GM19023 (cell line): ENCODE measurements at regions not wholly inside any gene's neighbourhood (a gene's known extent, or its start where the extent isn't known, plus 50 kb on each side); places are given as distances from the start of the nearest gene placed in this dataset.

Source experiments
- ATAC-seq: cut with Tn5 transposase; IDR thresholded peaks from one replicate; pipeline ENCODE4 v1.9.1; 2021; ENCODE audit warnings: mild to moderate bottlenecking, moderate library complexity; ENCODE audit not compliant: unreplicated experiment

DNA sequence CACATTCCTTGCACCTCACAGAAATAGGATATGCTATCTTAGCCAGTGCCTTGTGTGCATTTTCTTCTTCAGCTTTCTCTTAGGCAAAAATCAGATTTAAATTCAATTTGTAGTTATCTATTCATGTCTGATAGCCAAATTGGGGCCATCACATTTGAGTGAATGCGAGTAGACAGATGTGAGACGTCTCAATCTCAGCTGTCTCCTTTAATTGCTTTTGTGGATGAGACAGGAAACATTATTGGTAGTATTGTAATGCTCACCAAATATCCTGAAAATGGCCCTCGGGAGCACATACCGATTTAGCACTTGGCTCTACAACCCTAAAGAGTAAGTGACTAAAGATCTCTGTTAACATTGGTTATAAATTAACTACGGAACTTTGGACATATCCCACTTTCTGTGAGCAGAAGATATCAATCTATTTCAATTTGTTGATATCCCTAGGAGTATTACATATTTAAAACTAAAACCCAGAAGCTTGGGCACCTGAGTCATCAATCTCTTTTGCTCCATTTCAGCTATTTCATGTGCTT, 1012.5 kb upstream of the TMEM132C start:
- ATAC-seq = no peak

DNA sequence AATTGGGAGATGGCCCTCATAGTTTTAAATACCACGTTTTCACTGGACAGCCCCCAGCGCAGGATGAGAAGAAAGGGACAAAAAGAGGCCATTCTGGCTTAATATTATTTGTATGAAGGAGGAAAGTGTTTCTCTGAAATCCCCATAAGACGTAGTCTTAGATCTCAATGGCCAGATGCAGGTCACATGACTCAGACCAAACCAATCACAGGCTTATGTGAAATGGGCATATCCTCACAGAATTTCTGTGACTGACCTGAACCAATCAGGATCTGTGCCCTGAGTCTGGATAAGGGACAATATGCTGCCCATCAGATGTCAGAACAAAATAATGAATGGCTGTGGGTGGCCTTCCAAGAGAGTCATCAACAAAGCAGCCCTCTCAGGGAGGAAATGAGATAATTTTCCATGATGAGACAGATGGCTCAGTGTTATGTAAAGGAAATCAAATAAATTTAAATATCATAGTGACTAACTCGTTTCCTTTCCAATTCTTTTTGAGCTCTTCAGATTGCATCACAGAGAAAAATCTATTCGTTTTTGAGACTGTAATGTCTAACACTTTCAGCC, 1009.5 kb upstream of the TMEM132C start:
- no peak for ATAC-seq

DNA sequence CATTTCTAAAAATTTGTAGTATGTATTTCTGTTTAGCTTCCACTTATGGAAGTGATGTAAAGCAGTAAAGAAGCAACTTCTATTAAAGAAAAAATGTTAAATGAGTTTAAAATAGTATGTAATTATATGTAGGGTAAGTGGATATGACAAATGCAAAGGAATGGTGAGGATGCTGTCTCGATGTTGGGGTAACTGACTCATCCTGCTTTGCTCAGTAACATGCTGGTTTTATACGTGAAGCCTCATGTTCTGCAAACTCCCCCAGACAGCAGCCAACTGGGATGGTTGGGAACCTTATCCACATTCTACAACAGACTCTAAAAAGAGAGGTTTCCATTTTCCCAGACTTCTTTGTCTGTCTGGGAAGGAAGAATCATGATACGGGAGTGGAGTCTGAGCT, 1006.4 kb upstream of the TMEM132C start:
- no peak for ATAC-seq

DNA sequence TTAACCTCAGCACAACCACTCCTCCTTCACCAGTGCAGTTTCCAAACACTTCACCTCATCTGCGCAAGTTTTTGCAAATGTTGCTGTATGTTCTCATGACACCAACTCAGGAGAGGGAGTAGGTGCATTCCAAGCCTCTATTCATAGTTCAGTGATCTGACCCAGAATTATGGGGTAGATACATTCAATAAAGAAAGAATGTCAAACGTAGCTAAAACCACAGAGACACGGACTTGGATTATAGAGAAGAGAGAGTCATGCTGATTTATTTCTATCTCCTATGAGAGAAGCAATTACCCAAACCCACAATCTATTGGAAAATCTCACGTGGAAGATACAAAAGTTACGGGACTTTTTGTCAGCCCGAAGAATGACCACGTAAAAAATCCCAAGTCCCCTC, 1006.0 kb upstream of the TMEM132C start:
- ATAC-seq = no peak

DNA sequence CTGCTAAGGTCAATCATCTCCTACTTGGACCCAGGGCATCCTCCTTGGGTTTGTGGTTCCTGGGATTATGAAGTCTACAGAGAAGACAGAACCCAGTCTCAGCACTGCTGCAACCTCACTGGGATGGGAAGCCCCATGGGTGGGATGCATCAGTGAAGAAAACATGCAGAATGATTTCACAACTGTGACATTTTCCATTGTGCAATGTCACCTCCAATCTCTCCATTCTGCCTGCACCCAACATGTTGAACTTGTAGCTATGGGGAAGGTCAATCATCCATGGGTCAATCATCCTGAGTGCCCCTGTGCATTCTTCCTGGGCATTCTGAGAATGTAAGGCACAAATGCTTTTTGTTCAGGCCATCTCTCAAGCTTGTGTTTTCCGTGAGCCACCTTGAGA, 1004.4 kb upstream of the TMEM132C start:
- ATAC-seq = no peak

DNA sequence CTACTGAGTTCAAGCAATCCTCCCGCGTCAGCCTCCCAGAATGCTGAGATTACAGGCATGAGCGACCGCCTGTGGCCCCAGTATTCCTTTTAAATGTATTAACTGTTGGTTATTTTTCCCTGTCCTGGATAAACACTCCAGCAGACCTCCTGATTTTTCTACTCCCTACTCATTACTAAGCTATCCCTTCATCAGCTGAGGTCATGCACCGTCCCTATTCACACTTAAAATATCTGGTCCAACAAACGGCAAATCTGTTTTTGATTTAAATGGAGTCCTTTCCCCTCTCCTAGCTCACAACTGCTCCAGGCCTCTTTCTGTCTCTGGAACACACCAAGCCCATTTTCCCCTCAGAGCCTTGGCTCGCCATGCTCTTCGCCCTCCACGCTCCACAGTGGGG, 1003.3 kb upstream of the TMEM132C start:
- no peak for ATAC-seq

DNA sequence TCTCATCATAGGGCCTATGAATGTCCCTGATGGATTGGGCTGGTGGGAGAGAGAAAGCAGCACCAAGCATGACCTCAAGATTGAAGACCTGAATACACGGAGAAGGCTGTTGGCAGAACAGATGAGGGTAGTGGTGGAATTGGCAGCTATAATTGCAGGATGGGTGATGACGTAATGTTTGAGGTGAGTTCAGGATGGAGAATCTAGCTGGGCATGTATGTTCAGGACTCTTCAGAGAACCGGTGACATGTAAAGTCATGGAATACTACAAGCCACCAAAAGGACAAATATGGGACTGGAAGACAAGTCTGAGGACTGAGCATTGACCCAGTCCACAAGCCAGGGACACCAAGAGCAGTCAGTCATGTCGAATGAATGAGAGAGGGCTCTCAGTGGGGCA, 999.8 kb upstream of the TMEM132C start:
- ATAC-seq = no peak

DNA sequence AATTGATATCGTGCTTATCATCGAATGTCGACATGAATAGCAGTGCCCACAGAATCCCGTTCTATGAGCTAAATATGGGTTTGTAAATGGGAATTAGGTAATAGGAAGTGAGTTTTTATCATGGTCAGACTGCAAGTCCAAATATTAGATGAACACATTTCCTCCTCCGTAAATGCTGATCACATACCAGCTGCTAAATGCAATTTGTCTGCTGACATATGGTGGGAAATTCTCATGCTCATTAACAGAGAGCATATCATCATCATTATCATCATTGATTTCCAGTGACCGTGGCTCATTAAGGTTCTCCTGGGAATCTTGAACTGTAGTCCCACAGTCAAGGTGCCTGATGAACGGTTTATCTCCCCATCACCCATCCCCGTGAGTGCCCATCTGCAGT, 998.8 kb upstream of the TMEM132C start:
- no peak for ATAC-seq

DNA sequence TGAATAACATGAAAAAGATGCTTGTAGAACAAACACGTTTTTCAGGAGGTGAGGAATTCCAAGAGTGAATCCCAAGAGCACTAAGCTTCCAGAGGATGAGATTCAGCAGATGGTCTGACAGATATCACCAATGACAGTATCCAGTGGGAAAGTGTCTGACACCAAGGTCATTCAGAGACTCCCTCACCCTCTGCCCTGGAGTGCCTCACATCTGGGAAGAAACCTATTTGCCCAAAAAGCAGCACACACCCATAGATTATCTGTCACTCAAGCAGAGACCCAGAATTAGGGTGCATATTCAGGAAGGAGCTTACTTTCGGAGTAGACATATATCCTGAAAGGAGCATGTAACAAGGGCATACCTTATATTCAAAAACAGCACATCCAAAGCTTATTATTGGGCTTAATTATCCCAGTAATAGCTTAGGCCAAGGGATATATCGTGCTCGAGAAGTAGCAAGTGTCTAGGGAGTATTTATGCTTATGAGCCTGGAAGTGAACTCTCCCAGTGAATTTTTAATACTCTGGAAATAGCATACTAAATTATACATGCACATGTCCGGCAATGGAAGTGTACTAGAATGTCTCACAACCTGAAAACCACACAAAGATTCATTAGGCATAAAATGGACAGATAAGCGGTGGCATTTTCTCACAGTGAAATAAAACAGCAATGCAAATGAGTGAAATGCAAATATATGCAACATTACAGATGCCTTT, 998.1 kb upstream of the TMEM132C start:
- ATAC-seq = no peak

DNA sequence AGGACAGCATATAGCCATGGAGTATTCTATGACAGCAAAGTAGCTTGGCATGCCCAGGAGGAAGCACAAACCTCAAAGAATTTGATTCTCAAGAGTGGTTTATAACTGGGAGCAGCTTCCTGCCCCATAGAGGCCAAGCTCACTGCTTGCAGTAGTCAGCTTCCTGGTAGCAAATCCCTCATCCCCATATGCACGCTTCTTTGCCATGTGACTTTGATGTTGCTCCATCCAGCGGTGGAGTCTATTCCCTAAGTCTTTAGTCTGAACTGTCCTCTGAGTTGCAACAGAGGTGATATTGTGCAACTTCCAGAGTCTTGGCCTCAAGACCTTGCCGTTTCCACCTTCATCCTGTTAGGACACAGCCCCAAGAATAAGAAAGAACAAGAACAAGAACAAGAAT, 996.8 kb upstream of the TMEM132C start:
- no peak for ATAC-seq

DNA sequence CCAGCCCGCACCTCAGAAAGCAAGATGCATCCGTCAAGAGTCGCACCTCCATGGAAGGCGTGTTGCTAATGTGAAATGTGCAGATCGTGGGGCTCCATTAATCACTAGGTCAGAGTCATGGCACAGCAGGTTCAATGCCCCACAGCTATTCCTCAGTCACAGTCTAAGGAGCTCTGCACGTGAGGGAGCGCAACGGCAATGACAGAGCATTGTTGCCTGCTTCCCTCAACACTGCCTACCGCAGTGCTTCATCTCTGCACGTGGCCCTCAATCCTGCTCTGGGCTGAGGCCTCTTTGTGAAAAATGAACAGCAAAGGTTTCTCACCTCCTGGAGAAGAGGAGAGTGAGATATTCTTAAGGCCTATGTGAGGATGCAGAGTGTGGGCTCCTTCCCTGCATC, 995.2 kb upstream of the TMEM132C start:
- ATAC-seq = no peak

DNA sequence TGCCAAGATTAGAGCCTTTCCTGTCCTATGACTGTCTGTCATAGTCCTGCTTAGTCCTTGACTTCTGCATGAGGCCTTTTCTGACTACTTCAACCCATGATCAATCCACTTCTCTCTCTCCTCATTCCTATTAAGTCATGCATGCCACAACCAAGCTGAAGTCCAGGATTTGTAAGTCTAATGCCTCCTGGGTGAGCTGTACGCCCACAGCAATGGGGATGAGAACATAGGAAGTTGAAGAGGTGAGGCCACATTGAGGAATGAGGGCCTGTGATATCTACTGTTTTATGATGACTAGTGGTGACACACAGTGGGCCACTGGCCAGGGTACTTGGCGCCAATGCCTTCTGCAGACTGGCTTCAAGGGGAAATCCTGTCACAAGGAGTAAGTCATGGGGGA, 994.1 kb upstream of the TMEM132C start:
- no peak for ATAC-seq

DNA sequence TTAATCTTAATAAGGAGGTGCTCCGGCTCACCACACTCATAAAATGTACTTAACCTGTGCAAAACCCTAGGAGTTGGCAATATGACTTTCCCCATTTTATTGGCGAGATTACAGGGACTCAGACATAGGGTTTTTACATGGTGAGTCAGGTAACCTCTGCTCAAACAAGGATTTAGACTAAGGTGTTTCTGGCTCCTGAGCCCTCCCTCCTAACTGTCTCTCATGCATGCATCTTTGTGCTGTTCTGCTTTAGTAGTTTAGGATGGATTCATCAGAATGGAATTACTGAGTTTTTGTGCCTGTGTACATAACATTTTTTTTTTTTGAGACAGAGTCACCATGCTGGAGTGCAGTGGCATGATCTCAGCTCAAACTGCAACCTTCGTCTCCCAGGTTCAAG, 993.3 kb upstream of the TMEM132C start:
- no peak for ATAC-seq

DNA sequence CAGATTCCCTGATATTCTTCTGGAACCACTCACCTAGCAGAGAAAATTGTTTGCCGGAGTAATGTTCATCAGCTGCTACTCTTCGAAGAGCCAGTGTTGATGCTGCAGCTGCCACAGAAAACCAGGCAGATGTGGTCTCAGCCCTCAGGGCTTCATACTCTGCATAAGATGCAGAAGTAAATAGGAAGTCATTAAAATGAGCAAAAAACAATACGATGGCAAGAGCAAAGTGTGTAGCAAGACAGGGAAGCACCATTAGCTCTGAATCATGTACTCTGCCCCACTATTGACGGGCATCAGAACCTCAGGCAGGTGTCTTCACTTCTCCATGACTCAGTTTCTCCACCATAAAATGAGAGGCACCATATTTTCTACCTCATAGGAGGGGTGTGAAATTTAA, 991.6 kb upstream of the TMEM132C start:
- no peak for ATAC-seq

DNA sequence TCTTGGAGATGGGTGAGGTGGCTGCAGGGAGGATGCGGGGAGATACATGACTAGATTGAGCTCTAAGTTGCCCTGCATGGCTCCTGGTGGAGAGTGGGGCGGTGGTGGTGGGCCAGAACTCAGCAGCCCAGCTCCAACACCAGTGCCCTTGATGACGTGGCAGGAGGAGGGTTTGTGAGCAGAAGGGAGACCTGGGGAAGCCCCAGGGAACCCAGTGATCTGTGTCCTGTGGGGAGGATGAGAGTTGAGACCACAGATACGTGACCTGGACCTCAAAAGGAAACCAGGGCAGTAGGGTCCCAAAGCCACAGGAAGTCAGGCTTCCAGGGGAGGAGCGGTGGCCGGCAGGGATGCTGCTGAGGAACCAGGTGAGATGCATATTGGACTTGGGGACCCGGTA, 989.1 kb upstream of the TMEM132C start:
- ATAC-seq = peak; percentile 48

DNA sequence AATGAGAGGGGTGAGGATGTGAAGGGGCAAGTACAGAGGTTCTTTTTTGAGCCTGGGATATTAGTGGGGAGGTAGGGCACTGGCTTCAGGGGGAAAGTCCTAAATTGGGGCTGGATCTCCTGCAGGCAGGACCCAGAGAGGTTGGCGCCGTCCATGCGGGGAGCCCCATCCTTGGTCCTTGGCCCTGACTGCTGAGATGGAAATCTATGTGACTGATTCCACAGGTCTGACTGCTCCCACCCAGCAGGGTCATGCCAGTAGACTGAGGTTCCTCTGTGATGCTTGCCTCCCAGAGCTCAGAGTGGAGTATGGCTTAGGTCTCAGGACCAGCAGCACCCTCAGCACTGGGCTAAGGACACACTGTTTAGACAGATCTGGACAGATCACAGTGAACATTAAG, 988.6 kb upstream of the TMEM132C start:
- no peak for ATAC-seq

DNA sequence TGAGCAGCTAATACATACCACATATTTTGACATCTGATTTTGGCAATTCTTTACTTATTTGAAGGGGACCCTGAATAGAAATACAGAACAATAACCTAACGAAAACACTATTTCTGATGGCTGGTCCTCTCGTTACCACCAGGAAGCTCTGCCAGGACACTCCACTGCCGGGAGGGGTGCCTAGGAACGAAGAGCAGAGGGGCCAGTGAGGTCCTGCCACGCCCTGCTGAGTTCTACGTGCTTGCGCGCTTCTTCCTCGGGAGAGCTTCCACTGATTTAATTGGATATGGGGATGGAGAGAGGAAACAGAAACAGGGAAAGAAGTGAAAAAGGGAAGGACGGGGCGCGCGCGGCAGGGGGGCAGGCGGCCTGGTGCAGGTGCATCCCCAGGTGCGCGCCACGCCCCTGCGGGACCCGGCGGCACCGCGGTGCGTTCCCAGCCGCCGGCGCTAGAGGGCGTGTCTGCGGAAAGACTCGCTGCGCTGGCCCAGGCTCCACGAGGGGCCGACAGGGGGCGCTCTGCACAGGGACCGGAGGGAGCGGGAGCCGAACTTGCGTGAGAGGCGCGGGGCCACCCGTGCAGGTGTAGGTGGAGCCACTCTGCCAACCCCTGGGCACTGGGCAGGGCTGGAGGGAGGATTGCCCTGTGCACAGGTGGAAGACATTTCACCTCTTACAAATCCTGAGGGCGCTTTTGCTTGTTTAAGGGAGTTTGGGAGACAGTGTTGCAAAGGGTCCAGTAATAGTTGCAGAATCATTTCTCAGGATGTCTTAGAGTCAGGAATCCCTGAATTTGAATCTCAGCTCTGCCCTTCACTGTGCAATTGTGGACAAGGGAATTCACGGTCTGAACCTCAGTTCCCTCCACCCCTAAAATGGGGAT, 986.3 kb upstream of the TMEM132C start:
- peak; percentile 59 for ATAC-seq

DNA sequence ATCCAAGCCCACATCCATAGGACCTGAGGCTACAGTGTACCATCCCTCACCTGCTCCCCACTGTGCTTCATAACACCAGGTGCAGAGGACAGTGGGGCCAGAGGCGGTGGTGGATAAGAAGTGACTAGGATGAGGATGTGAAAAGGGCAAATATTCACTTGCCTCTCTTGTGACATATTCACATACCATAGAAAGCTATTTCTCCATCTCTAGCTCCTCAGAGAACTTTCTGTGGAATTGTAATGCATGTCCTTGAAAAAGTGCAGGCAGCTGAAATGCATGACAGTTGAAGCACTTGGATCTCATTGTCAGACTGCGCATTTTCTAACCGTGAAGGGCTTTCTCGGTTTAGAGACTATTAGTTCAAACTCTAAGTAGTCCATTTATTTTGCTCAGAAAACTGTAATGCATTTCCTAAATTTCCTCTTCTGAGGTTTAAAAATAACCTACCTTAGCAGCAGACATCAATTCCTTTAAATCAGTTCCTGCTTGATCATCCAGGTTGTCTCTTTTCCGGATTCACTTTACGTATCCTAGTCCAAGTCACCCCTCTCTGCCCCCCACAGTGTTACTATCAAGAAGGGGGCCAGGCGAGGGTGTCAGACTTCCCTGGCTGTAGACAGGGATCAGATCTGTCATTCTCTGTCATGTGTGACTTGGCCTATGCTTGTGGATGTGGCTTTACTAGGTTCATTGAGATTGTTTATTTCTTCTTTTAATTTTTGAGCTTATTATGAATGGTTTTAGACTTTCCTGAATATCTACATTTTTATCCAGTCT, 984.0 kb upstream of the TMEM132C start:
- no peak for ATAC-seq

DNA sequence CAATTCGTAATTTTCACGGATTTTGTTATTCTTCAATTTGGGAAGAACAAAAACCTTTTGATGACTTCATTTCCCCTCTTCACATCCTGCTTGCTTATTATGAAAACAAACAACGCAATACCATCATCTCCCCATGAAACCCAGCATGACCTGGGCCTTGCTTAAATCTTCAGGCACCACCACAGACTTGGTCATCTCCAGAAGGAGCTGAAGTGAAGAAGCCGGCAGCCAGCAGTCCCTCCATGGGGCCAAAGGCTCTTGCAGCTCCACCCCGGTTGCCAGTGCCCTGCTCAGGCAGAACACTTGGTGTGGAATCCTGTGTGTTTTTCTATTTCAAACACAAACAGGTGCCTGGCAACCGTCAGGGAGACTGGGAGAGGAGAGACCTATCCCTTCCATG, 982.9 kb upstream of the TMEM132C start:
- no peak for ATAC-seq

DNA sequence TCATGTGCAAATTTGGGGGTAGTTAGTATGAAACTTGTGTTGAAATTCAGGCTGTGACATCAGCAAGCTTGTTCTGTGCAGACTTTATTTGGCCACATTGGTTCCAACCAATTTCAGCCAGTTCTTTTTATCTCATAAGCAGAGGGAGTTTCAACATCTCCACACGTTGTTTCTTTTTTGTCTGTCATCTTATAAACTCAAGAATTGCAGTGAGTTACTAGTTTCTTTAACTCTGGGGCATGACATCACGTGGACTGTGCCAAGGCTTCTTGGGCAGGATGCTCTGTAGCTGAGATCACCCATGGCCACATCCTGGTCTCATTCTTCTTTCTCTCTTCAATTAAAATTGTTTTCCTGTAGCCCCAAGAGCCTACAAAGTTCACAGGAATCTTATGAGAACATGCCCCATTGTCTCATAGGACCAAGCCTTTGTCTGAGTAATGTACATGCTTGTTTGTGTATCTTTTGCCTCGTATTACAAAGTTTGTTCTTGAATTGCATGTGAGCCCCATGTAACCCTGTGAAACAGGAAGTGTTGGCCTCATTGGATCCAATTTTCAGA, 982.0 kb upstream of the TMEM132C start:
- ATAC-seq = no peak

DNA sequence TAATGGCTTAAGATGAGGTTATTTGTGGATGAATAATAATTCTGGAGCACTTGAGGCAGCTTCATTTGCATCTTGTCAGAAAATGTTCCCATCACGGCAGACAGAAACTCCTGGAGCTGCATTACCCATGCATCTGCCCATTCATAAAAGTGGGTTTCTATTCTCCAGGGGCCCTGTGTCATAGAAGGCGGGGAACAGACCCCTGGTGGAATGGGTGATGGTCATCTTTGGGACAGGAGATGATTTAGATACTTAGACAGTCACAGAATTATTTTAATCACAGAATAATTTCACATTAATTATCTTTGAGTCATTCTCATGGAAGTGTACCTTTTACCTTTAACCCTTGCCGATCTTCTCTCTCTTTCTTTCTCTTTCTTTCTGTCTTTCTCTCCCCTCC, 980.7 kb upstream of the TMEM132C start:
- ATAC-seq = no peak
